ENCODE measurements at regions not wholly inside any gene's neighbourhood (a gene's known extent, or its start where the extent isn't known, plus 50 kb on each side); places are given as distances from the start of the nearest gene placed in this dataset.

- DNase-seq: no peak
- Mint-ChIP-seq H3K9me3 (peaks cover 5% of the 10 kb centered on the region), H3K4me1 (peaks cover 1% of the 10 kb centered on the region), H3K27ac (no peak overlapping the region), H3K27me3 (ENCODE audit: insufficient read depth) (no peaks in the 10 kb centered on the region), H3K36me3 (ENCODE audit: low read depth) (no peaks in the 10 kb centered on the region), H3K4me3 (no peak overlapping the region)
- Histone ChIP-seq H3K27me3 (ENCODE audit: control insufficient read depth, insufficient read depth, low read length, poor library complexity, severe bottlenecking) (no peaks in the 10 kb centered on the region), H3K36me3 (ENCODE audit: control insufficient read depth, insufficient read depth, low read length) (no peaks in the 10 kb centered on the region), H3K4me3 (ENCODE audit: low read length) (no peak overlapping the region), H3K4me1 (ENCODE audit: control insufficient read depth, insufficient read depth, low read length) (no peaks in the 10 kb centered on the region), H3K9me3 (ENCODE audit: control insufficient read depth, low read length) (no peaks in the 10 kb centered on the region), H3K9ac (ENCODE audit: extremely low read depth, low read length, poor library complexity, severe bottlenecking) (no peak overlapping the region), H3K27ac (ENCODE audit: low read depth, low read length) (no peak overlapping the region)
- 88 to 90% methylated on average over 4 of the region's 4 CpGs for WGBS, 2 experiments (ENCODE audit: insufficient coverage in 1 of 2, insufficient read length in 1 of 2)
- TF ChIP-seq CTCF (conservative IDR thresholded peaks at IDR 0.05): no peak
Measured at GRCh38 chr4:117626664-117627063, 407.6 kb upstream of the NDST3 start.

DNA sequence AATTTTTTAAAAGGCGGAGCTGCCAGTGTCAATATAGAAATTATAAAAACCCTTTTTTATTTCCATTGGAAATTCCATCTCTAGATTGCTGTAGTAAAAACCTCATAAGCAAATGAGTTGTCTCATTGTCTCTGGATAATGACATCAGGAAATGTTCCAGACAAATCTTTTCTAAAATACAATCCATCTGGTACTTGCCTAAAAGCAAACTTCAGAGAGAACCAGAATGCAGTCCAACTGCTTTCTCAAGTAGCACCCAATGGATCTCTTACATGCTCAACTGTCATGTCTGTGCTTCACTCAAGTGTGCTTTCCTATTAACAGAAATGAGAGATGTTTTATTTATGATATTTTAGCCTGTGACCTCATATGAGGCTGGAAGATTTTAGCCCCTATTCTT lies 399.6 kb upstream of the NDST3 start:
- no peaks in the 10 kb centered on the region for H3K4me1 ChIP-seq (ENCODE audit: control insufficient read depth, insufficient read depth, low read length)
- no peaks in the 10 kb centered on the region for H3K9me3 Mint-ChIP-seq
- TF ChIP-seq CTCF (conservative IDR thresholded peaks at IDR 0.05): no peak
- no peak for DNase-seq
- H3K9me3 ChIP-seq (ENCODE audit: control insufficient read depth, low read length): no peaks in the 10 kb centered on the region
- H3K9ac ChIP-seq (ENCODE audit: extremely low read depth, low read length, poor library complexity, severe bottlenecking): no peak overlapping the region
- H3K4me1 Mint-ChIP-seq: peaks cover 7% of the 10 kb centered on the region
- no peak overlapping the region for H3K27ac ChIP-seq (ENCODE audit: low read depth, low read length)
- 83 to 100% methylated on average over 1 of the region's 1 CpG for whole genome bisulfite sequencing, 2 experiments (ENCODE audit: insufficient coverage in 1 of 2, insufficient read length in 1 of 2)
- H3K27me3 ChIP-seq (ENCODE audit: control insufficient read depth, insufficient read depth, low read length, poor library complexity, severe bottlenecking): no peaks in the 10 kb centered on the region
- H3K36me3 Mint-ChIP-seq (ENCODE audit: low read depth): no peaks in the 10 kb centered on the region
- no peak overlapping the region for H3K4me3 ChIP-seq (ENCODE audit: low read length)
- no peak overlapping the region for H3K4me3 Mint-ChIP-seq
- no peak overlapping the region for H3K27ac Mint-ChIP-seq
- H3K36me3 ChIP-seq (ENCODE audit: control insufficient read depth, insufficient read depth, low read length): no peaks in the 10 kb centered on the region
- H3K27me3 Mint-ChIP-seq (ENCODE audit: insufficient read depth): no peaks in the 10 kb centered on the region

GRCh38 chr4:117637347-117637746 lies 396.9 kb upstream of the NDST3 start:
- WGBS, 2 experiments (ENCODE audit: insufficient coverage in 1 of 2, insufficient read length in 1 of 2): 78 to 79% methylated on average over 1 of the region's 1 CpG
- Mint-ChIP-seq H3K4me1 (peaks cover 7% of the 10 kb centered on the region), H3K27me3 (ENCODE audit: insufficient read depth) (no peaks in the 10 kb centered on the region), H3K27ac (no peak overlapping the region), H3K36me3 (ENCODE audit: low read depth) (no peaks in the 10 kb centered on the region), H3K9me3 (no peaks in the 10 kb centered on the region), H3K4me3 (no peak overlapping the region)
- Histone ChIP-seq H3K27ac (ENCODE audit: low read depth, low read length) (no peak overlapping the region), H3K27me3 (ENCODE audit: control insufficient read depth, insufficient read depth, low read length, poor library complexity, severe bottlenecking) (no peaks in the 10 kb centered on the region), H3K9ac (ENCODE audit: extremely low read depth, low read length, poor library complexity, severe bottlenecking) (no peak overlapping the region), H3K4me1 (ENCODE audit: control insufficient read depth, insufficient read depth, low read length) (no peaks in the 10 kb centered on the region), H3K36me3 (ENCODE audit: control insufficient read depth, insufficient read depth, low read length) (no peaks in the 10 kb centered on the region), H3K9me3 (ENCODE audit: control insufficient read depth, low read length) (no peaks in the 10 kb centered on the region), H3K4me3 (ENCODE audit: low read length) (no peak overlapping the region)
- no peak for TF ChIP-seq CTCF (conservative IDR thresholded peaks at IDR 0.05)
- no peak for DNase-seq
